HuH-7.5 (cell line): ENCODE measurements at regions not wholly inside any gene's neighbourhood (a gene's known extent, or its start where the extent isn't known, plus 50 kb on each side); places are given as distances from the start of the nearest gene placed in this dataset.
"Not testable (repeated sequence)": the region's sequence is repeated elsewhere in the genome, so short reads cannot be mapped to it uniquely, and the experiment has no call there.

ENCODE experiments used
- DNase-seq: peaks from one replicate; pipeline ENCODE4 v3.0.0; 2011; ENCODE audit warnings: low spot score

DNA sequence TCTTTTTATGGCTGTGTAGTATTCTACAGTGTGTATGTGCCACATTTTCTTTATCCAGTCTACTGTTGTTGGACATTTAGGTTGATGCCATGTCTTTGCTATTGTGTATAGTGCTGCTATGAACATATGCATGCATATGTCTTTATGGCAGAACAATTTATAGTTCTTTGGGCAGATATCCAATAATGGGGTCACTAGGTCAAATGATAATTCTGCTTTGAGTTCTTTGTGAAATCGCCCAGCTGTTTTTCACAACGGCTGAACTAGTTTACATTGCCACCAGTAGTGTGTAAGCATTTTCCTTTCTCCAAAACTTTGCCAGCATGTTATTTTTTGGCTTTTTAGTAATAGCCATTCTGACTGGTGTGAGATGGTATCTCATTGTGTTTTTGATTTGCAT is 214.8 kb upstream of the TMEM229A start:
- DNase-seq, result no peak

DNA sequence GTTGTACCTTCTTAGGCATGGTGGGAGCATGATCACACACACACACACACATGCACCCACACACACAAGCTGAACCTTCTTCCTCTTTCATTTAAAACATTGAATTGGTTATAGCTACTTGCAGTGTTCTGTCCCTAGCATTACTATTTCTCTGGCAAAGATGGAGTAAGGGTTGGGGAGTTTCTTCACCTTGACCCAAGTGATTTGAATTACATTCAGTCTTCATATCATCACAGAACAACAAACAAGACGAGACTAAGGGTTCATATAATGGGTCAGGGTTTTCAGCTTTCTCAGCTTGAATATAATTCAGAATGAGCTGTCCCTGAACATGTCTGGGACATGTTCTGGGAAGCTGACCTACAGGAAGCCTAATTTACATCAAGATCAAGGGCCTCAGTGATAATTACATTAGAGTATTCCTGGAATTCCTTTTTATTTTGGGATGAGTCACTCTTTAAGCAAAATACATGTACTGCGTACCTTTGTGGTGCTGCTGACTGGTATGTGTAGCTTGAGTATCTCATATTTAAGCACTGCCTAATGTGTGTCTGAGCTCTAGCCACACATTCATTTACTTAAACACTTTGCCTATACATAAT is 213.5 kb upstream of the TMEM229A start:
- DNase-seq, result no peak

DNA sequence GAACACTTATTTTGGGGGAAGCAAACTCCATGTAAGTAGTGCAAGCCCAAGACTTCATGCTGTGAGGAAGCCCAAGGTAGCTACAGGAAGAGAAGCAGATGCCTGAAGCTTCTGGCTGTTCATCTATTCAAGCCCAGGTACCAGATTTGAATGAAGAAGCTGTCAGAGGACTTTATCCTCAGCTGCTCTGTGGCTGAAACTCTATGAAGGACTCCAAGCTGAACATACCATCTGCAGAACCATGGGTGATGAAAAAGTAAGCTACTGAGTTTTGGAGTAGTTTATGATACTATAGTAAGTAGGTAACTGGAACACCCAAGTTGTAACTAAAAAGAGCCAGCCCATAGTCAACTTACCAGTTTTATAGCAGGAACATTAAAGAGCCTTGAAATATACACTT is 211.6 kb upstream of the TMEM229A start:
- DNase-seq, result not testable (repeated sequence)

DNA sequence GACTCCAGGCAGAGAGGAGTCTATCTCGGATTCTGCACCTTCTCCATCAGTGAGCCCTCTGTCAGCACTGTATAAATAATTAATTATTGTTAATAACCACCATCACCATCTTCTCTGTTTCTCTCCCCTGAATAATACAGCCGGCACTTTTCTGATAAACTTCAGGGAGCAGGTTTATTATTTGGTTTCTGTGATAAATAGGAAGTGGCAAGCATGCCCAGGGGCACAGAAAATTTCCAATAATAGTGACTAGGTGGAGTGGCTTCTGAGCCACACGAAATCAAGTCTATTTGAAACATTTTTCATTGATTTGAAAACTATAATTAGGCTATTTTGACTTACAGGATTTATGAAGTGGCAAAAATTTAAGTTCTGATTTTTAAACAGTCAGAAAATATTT is 186.8 kb upstream of the TMEM229A start:
- DNase-seq, result no peak

DNA sequence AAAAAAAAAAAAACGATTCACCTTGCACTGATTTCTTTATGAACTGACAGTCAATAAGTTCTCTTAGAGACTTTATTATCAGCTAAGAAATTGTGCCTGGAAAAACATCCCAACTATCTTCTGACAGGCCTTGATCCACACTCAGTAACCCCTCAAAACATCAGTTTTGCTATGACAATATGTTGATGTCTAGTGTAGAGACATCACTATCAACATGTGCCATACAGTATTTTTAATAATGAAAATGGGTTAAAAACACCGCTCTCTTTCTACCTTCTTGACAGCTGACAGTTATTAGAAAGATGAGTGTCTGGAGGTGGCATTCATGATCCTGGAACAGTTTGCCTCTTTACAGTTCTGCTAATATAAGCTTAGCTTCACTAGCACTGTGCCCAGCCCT is 175.8 kb upstream of the TMEM229A start:
- no peak for DNase-seq

DNA sequence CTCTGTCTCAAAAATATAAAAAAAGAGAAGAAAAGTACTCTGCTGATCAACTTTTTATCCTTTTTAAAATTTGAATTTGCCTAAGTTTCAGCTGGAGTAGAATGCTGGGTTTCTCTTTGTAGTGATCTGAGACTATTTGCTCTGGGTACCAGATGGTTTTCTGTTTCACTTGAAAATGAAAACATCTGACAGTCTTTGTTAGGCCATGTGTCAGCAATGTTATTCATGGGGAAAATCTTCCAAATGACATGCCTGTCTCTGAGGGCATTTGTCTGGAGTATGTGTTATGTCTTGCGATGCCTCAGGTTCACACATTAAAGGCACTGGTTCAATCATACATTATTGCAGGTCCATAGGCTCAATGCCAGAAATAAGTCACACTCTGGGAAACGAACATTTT is 175.3 kb upstream of the TMEM229A start:
- no peak for DNase-seq

DNA sequence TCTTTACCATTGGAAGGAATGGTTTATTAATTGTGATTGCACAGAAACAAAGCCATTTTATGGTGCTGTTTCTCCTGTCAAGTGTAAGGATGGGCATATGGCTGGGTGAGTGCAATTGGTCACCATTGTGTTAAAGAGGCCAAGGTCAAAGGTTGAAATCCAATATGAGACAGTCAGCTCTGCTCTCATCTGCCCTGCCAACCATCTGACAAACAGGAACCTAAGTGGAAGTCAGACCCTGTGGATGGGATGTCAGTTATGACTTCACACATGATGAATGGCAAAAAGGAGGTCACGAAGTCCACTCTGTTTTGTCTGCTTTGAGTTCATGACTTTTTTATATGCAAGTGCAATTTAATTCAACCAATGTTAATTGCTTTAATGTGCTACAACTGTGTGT is 172.7 kb upstream of the TMEM229A start:
- DNase-seq, result no peak

DNA sequence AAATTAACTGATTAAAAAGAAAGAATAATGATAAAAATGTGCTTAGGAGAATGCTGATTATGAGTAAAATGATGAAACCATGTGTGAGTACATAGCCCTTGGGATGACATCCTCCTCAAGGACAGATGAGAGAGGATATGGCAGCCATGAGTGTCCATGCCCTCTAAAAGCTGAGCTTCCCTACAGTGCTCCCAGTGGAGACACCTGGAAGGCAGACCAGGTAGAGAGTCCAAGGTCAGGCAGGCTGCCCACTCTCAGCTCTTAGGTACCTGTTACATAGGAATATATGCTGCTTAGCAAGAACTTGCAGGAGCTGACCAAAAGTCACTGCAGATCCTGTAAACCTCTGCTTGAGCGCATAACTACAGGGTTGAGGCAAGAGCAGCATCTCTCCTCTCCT is 169.7 kb upstream of the TMEM229A start:
- DNase-seq, result no peak

DNA sequence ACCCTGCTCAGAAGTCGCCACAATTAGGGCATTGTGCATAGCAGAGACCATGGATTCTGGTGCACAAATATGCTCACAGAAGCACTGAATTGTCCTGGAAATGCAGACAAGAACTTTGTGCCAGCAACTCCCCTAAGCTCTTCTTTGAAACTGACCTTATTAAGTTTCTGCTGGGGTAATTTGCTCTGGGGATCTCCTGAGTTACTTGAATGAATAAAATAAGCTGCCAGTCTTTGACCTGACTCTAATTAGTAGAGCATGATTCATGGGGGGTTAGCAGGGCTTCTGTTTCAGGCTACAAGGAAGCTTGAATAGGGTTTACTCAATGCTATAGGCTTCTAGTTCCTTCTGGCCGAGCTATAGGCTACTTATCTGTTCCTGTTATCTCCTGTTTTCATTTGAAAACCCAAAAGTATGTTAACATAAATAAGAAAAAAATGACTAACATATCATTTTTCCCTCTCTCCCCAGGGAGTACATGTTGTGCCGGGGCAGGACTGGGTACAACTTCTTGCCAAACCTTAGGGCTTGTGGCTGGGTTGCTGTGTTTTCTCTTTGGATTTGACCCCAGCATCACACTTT is 169.0 kb upstream of the TMEM229A start:
- DNase-seq, result no peak

DNA sequence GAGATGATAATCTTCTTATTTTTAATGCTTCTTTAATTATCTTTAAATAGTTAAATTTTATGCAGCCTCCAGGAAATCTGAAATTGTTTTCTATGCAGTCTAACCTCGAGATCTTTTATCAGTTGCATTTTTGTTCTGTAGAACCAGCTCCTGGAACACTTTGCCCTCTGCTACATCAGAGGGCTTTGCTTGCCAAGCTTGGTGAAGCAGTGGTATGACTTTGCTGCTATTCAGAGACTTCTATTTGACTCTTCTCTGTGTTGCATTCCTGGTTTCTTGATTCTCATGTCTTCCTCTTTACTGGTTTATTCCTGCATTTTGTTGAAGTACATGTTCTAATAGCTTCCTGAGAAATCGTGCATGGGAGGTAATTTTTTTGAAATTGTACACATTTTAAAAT is 163.7 kb upstream of the TMEM229A start:
- DNase-seq, result no peak

DNA sequence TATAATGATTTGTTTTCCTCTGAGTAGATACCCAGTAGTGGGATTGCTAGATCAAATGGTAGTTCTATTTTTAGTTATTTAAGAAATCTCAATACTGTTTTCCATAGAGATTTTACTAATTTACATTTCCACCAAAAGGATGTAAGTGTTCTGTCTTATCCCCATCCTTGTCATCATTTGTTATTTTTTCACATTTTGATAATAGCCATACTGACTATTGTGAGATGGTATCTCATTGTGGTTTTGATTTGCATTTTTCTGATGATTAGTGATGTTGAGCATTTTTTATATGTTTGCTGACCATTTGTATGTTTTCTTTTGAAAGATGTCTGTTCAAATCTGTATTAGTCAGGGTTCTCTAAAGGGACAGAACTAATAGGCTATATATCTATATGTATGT is 160.0 kb upstream of the TMEM229A start:
- DNase-seq, result no peak

DNA sequence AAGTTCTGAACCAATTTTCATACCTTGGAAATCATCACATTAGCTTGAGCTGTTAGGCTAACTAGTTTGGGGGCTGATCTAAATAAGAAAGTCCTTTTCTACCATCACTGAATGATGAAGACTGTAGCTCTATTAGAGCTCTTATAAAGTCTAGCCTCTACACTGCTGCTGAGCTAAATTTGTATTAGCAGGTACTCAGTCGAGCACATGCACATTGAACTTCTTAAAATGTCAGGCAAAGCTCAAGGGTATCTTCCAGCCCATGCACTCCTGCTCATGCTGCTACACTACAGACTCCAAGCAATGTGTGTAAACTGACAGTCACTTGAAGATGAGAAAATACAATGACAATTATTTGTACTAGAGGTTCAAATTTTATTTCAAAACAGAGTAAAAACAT is 158.8 kb upstream of the TMEM229A start:
- DNase-seq, result no peak

DNA sequence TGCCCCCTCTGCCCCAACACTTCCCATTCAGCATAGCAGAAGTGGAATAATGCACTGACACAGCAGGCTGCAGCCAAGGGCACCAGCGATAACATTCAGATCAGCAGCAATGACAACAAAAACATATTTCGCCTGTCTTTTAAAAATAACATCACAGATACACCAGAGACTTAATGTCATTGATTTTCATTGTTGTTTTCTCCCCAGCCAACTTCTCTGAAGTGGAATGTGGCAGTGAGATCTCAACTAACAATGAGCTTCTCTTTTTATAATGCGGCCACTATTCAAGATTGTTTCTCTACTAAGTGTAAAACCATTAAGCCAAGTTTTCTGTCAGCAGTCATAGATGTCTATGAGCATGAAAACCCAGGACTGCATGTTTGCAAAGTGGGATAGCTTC is 158.2 kb upstream of the TMEM229A start:
- no peak for DNase-seq

DNA sequence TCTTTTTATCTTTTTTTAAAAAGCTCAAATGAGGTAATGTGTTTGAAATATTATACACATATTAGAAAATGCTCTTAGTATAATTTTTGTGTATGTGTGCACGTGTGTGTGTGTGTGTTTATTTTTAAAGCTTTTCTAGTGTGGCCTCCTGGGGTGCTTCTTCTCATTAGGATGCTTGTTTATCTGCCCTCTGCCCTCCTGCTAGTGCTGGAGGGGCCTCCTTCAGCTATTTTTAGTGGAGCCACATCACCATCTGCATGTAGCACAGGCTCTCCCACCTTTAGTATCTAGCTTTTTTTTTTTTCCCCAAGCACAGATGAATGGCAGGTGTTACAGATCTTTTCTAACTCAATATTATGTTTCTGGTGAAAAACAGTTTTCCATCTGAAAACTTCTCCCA is 155.7 kb upstream of the TMEM229A start:
- no peak for DNase-seq

DNA sequence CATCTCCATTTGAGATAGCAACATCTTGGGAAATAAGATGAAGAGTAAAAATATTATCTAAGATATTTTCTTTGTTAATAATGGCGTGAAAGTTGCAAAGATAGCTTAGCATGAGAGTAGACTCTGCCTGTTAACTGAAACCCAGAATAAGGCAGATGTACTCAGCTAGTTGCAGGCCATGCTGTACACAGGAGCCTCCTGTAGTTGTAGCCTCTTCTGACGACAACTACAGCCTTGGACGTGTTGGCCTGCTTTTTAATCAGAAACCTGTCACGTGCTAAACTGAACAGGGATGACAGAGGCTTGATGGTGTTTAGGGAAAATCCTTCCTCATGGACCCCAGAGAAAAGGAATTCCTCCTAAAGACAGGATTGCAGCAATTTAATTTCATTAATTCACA is 155.1 kb upstream of the TMEM229A start:
- no peak for DNase-seq

DNA sequence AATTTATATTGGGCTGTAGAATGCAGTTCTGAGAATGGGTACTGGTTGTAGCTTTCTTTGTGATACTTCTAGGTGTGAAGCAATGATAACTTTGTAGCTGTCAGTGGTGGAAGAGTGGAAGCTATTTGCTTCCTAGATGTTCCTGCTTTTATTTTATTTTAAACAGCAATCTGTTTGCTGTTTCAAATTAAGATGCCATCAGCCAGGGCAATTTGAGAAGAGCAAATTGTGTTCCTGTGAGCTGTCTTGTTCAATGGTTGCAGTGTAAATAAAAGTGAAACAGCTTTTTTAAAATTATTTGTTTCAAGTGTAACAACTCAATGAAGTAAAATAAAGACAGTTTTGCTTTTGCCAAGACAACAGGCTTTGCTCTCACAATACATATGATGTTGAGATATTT is 150.8 kb upstream of the TMEM229A start:
- no peak for DNase-seq

DNA sequence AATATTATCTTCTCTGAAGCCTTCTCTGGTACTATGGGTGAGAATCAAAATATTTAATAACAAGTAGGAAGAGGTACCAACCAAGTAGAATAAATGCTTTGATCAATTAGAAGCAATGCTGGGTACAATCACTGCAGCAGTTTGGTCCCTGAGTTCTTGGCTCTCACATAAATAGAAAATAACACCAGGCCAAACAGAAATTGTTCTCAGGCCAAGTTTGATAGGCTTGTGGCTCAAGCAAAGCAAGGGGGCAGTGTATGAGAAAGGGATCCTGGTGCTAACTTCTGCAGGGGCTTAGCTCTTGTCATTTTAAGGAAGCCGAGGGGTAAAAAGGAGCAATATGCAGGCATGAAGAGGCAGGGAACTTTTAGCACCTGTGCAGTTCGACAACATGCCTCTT is 146.8 kb upstream of the TMEM229A start:
- no peak for DNase-seq

DNA sequence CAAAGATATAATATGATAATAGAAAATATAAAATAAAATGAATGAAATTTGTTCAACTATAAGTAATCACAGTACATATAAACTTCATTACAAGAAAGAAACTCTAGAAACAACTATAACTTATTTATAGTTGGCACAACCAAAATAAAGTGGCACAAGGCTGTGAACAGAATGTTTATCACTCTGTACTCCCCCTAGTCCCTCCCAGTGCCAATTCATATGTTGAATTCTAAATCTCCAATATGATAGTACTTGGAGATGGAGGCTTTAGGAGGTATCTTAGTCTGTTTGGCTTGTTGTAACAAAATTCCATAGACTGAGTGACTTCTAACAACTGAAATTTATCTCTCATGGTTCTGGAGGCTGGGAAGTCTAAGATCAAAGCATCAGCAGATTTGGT is 145.0 kb upstream of the TMEM229A start:
- DNase-seq, result no peak

DNA sequence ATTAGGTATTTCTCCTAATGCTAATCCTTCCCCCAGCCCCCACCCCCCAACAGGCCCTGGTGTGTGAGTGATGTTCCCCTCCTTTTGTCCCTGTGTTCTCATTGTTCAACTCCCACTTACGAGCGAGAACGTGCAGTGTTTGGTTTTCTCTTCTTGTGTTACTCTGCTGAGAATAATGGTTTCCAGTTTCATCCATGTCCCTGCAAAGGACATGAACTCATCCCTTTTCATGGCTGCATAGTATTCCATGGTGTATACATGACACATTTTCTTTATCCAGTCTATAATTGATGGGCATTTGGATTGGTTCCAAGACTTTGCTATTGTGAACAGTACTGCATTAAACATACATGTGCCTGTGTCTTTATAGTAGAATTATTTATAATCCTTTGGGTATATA is 138.9 kb upstream of the TMEM229A start:
- not testable (repeated sequence) for DNase-seq

DNA sequence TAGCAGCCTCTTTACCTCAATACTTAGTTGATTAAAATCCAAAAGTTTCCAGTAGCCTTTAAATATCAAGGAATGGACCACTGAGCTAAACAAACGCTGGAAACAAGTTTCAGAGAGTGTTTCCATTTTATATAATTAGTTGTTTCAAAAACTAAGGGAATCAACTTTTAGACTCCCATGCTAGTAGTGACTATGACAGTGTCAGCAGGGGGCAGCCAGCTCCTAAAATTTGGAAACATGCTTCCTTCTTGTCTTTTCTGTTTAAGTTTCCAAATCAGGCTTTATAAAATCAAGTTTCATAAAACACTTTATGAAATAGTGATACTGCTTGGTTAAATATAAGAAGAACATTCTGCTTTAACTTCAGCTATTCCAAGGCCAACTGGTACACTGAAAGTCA is 138.2 kb upstream of the TMEM229A start:
- no peak for DNase-seq

DNA sequence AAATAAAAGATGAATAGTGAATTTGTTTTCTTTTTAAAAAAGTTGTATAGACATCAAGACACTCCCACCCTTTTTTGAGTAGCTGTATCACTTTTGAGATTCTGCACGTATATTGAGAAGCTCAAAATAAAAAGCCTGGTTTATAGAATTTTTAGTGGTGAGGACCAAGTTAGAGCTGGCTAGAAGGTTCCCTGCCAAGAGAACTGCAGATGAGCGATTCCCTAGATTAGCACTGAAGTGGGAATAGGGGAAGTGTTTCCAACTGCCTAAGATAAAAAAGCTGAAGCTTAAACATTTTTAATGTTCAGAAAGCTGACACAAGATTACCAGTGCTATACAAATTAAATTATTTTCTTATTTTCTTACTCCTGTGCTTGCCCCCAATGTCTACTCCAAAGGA is 135.7 kb upstream of the TMEM229A start:
- DNase-seq, result no peak

DNA sequence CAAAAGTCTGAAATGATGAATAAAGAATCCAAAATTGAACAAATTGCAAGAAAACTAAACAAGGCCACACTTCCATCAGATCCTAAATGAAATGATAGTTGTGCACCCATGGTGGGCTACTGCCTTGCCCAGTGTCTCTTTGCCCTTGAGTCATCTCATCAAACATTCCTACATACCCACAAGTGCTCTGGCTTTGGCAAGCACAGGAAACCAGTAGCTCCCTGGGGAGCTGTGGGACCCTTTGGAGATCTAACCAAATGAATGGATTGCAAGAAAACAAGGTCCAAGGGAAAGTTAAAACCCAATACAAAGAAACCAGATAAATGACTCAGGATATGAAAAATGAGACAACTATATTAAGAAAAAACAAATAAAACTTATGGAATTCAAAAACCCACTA is 129.8 kb upstream of the TMEM229A start:
- no peak for DNase-seq

DNA sequence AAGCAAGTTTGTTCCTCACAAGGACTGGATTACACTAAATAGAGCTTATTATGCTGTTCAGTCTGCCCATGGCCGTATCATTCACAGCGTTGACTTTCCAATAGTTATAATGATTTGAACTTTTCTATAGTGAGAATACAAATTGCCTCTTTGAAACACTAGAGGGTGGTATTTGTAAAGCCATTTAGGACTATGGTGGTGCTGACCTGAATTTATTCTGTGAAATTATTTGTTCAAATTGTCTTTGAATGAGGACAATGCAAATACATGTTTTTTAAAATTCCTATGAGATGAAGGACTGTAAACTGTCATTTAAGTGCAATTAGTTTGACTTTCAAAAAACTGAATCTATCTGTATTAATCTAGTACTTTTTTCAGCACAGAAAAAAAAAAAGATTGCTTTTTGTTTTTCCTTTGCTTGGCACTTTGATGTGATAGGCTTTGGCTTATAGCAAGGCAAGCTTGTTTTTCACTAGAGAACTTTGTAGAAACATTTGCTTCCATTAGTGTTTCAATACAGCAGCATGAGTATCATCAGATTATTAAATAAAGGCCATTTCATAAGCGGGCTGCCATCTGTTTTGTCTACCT is 122.7 kb upstream of the TMEM229A start:
- no peak for DNase-seq
